ENCODE measurements at regions not wholly inside any gene's neighbourhood (a gene's known extent, or its start where the extent isn't known, plus 50 kb on each side); places are given as distances from the start of the nearest gene placed in this dataset.

- TF ChIP-seq, protein P1, sequence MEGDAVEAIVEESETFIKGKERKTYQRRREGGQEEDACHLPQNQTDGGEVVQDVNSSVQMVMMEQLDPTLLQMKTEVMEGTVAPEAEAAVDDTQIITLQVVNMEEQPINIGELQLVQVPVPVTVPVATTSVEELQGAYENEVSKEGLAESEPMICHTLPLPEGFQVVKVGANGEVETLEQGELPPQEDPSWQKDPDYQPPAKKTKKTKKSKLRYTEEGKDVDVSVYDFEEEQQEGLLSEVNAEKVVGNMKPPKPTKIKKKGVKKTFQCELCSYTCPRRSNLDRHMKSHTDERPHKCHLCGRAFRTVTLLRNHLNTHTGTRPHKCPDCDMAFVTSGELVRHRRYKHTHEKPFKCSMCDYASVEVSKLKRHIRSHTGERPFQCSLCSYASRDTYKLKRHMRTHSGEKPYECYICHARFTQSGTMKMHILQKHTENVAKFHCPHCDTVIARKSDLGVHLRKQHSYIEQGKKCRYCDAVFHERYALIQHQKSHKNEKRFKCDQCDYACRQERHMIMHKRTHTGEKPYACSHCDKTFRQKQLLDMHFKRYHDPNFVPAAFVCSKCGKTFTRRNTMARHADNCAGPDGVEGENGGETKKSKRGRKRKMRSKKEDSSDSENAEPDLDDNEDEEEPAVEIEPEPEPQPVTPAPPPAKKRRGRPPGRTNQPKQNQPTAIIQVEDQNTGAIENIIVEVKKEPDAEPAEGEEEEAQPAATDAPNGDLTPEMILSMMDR (IDR thresholded peaks at IDR 0.05; ENCODE audit: low read depth, low read length, poor library complexity, severe bottlenecking): no peak
- TF ChIP-seq EZH2phosphoT487 (IDR thresholded peaks at IDR 0.05; ENCODE audit: borderline replicate concordance, low read length): no peak
These were observed 159.0 kb upstream of the MEOX2 start for GRCh38 chr7:15845461-15845860.

All from DOHH2 (cell line).